ENCODE measurements at regions not wholly inside any gene's neighbourhood (a gene's known extent, or its start where the extent isn't known, plus 50 kb on each side); places are given as distances from the start of the nearest gene placed in this dataset.

DNA sequence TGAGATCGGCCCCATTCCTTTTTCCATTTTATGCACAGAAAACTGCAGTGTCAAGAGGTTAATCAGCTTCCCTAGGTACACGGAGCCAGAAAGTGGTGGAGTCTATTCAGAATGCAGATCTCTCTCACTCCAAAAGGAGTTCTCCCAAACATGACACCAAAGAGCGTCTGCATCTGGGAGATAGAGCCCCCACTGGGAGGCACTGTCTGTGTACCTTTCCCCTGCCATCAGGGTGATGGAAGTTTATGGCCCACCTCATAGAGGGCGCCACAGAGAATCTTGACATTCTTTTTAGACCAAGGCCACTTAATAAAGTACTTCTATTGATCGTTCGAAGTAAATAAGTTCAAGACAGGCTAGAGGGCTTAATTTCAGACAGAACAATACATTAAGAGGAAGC lies 493.7 kb upstream of the ERCC4 start:
- ATAC-seq (ENCODE audit: low FRiP score) = no peak
- TF ChIP-seq, protein P1, sequence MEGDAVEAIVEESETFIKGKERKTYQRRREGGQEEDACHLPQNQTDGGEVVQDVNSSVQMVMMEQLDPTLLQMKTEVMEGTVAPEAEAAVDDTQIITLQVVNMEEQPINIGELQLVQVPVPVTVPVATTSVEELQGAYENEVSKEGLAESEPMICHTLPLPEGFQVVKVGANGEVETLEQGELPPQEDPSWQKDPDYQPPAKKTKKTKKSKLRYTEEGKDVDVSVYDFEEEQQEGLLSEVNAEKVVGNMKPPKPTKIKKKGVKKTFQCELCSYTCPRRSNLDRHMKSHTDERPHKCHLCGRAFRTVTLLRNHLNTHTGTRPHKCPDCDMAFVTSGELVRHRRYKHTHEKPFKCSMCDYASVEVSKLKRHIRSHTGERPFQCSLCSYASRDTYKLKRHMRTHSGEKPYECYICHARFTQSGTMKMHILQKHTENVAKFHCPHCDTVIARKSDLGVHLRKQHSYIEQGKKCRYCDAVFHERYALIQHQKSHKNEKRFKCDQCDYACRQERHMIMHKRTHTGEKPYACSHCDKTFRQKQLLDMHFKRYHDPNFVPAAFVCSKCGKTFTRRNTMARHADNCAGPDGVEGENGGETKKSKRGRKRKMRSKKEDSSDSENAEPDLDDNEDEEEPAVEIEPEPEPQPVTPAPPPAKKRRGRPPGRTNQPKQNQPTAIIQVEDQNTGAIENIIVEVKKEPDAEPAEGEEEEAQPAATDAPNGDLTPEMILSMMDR (IDR thresholded peaks at IDR 0.05) = no peak

DNA sequence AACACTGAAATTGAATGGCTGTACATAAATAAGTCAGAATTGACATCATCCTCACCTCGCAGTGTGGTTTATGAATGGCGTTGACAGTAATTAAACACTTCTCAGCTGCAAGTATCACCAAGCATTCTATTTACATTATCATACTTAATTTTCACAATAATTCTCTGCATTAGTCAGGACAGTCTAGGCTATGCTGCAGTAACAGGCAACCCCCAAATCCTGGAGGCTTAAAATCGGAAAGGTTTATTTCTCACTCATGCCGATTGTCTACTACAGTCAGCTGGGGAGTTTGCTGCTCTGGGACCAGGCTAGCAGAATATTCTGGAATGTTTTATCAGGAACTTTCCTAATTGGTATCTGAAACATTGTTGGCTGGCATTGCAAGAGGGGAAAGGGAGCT lies 493.2 kb upstream of the ERCC4 start:
- TF ChIP-seq, protein P1 (IDR thresholded peaks at IDR 0.05) = no peak
- ATAC-seq (ENCODE audit: low FRiP score) (no peak), DNase-seq (ENCODE audit: low spot score) (no peak)

More for the DNA sequence above, 493.7 kb upstream of the ERCC4 start:
- DNase-seq (ENCODE audit: low spot score) = no peak

DNA sequence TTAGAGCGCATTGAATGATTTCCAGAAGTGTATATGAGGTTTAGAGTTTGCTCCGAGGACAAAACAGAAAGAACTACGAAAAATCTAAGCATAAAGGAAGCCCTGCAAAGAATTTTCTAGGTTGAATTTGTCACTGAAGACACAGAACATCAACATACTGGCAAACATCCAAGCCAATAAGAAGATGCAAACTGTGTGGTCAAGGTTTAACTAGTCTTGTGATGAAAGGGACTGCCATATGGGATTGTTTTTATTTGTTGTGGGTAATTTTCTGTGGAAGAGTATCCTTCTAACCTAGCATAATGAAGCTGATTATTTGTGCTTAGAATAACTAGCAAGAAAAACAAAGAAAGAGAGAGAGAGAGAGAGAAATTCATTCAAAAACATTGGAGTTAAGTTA lies 492.0 kb upstream of the ERCC4 start:
- TF ChIP-seq, protein P1 (IDR thresholded peaks at IDR 0.05) = no peak
- ATAC-seq (ENCODE audit: low FRiP score) (no peak), DNase-seq (ENCODE audit: low spot score) (no peak)

DNA sequence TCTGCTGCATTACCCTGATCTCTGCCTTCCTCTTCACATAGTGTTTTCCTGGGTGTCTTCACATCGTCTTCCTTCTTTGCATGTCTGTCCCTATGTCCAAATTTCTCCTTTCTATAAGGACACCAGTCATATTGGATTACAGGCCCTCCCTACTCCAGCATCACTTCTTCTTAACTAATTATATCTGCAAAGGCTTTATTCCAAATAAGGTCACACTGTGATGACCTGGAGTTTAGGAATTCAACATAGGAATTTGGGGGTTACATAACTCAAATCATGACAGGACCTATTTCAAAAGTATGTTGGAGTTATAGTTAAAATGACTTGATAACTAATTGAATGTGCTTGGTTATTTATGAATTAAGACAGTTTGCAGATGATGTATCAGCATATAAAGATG lies 490.5 kb upstream of the ERCC4 start:
- ATAC-seq (ENCODE audit: low FRiP score) (no peak), DNase-seq (ENCODE audit: low spot score) (no peak)
- TF ChIP-seq, protein P1 (IDR thresholded peaks at IDR 0.05) = no peak

DNA sequence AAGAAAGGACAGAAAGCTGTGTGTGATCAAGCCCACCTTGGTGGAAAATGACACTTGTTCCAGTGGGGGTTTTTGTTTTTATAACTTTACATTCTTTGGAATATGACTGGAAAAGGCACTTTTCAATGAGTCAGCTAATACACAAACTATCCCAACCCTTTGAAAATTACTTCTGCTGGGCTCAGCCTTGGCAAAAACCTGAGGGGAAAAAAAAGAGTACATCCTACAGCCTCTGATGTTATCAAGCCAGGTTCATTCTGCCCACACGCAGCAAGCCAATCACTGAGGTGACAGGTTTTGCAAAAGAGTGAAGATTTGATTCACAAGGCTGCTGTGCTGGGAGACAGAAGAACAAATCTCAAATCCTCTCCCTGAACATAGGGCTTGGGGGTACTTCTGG lies 484.5 kb upstream of the ERCC4 start:
- TF ChIP-seq, protein P1 (IDR thresholded peaks at IDR 0.05) = no peak
- no peak for ATAC-seq (ENCODE audit: low FRiP score)
- DNase-seq (ENCODE audit: low spot score) = no peak

DNA sequence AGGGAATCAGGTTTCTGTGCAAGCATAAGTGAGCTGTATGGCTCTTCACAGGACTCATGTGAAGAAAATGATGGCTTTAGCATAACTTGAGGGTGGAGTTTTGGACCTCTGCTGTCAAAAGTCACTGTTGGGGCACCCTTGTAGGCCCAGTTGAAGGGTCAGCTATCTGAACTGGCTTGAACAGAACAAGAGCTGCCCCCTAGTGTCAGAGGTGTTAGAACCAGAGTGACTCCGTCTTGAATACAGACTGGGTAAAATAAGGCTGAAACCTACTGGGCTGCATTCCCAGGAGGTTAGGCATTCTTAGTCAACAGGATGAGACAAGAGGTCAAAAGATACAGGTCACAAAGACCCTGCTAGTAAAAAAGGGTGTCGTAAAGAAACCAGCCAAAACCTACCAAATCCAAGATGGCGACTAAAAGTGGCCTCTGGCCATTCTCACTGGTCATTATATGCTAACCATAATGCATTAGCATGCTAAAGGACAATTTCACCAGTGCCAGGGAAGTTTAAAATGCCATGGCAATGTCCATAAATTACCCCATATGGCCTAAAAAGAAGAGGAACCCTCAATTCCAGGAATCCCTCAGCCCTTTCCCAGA lies 484.0 kb upstream of the ERCC4 start:
- no peak for DNase-seq (ENCODE audit: low spot score)
- no peak for ATAC-seq (ENCODE audit: low FRiP score)
- TF ChIP-seq, protein P1 (IDR thresholded peaks at IDR 0.05) = no peak

DNA sequence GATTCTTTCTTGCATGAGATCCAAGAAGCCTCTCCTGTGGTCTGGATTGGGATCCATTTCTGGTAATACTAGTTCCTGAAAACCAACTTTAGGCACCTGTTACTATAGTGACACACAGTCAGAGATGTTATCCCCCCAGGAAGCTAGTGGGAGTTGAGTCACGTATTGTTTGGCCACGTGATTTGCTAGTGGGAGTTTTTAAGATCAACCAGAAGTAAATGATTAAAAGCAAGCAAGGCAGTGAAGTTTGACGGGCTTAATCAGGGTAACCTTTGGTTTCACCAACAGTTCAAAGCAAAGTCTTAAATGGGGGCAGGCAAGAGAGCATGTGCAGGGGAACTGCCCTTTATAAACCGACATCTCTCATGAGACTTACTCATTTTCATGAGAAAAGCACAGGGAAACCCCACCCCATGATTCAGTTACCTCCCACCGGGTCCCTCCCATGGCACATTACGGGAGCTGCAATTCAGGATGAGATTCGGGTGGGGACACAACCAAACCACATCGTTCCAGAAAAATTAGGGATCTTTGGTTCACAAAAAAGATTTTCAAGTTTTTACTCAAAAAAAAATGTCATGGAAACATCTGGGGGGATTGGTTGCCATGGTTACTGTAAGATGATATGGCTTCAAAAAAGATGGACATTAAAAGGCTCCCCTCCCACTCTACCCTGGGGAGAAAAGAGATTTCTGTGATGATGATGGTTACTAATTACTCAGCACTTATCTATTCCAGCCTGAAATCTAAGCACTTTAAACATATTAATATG lies 483.1 kb upstream of the ERCC4 start:
- DNase-seq (ENCODE audit: low spot score) (no peak), ATAC-seq (ENCODE audit: low FRiP score) (no peak)
- TF ChIP-seq, protein P1 (IDR thresholded peaks at IDR 0.05) = no peak
